Suppressor macrophage (primary cell): ENCODE measurements at regions not wholly inside any gene's neighbourhood (a gene's known extent, or its start where the extent isn't known, plus 50 kb on each side); places are given as distances from the start of the nearest gene placed in this dataset.
A peak's percentile ranks its signal among the peaks of the same experiment; 100 is the strongest.
"Not testable (repeated sequence)": the region's sequence is repeated elsewhere in the genome, so short reads cannot be mapped to it uniquely, and the experiment has no call there.

Experiments
- DNase-seq, 4 experiments: peaks; one replicate each; pipeline ENCODE4 v3.0.0-alpha.2; 2020 to 2022

DNA sequence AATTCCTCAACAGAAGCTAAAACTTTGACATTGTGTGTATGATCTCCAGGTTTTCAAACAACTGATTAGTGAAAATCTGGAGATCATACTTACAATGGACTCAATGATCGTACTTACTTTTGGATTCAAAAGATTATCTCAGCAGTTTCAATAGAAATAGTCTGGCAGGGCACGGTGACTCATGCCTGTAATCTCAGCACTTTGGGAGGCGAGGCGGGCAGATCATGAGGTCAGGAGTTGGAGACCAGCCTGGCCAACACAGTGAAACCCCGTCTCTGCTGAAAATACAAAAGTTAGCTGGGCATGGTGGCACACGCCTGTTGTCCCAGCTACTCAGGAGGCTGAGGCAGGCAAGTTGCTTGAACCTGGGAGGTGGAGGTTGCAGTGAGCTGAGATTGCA is 161.3 kb upstream of the MSX2 start:
- peak in 2 of 4 experiments; percentile 4 to 6 for DNase-seq

DNA sequence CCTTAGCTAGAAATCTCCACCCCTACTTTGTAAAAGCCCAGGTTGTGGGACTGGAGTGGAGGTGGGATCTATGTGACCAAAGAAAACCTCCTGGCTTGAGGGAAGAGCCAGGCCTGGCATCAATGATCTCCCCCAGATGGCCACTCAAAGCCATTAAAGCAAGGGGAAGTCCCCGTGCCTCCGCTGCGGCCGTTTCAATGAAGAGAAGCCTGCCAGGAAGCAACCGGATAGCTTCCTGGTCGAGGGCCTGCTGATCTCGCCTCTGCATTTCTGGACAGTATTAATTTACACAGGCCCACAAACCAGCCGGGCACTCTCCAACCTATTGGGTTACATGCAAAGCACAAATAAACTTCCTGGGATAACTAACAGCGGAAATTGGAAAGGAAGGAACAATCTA is 160.5 kb upstream of the MSX2 start:
- DNase-seq: no peak

DNA sequence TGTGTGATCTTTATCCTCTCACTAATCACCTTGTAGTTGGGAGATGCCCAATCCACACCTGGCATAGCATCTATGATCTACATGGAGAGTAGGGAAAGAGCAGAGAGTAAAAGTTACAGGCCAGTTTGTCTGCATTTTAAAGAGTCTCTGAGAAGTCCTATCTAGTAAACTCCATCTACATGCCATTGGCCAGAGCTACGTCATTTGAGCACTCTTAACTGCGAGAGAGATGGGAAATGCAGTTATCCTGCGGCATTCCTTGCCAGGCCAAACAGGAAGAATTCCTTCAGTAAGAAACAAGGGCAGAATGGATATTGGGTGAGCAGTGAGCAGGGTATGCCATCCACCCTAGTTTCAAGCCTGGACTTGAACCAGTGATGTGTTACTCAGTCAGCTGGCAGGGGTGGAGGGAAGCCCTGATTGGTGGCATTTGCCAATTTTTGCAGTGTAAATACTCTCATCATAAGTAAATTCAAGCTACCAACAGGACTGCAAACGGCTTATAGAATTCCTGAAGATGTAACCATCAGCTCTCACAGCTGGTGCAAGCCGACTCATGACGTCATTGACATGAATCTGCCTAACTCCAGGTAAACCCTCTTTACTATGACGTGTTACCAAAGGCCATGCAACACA is 156.8 kb upstream of the MSX2 start:
- no peak for DNase-seq

DNA sequence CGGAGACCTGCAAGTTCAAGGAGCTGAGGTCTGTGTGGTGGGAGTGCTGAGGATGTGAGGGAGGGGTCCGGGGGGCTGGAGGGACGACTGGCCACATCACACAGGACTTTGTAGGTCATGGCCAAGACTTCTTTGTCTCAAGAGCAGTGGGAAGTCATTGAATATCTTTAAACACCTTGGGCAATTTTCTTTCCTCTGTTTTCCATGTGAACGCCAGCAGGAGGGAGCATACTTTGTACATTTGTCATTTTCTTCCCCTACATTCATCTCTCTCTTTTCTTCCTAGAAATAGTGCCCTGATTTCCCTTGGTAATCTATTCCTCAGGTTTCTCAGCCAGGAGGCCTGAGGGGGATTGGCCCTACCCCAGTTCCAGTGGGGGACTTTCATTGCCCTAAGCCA is 153.7 kb upstream of the MSX2 start:
- no peak for DNase-seq

DNA sequence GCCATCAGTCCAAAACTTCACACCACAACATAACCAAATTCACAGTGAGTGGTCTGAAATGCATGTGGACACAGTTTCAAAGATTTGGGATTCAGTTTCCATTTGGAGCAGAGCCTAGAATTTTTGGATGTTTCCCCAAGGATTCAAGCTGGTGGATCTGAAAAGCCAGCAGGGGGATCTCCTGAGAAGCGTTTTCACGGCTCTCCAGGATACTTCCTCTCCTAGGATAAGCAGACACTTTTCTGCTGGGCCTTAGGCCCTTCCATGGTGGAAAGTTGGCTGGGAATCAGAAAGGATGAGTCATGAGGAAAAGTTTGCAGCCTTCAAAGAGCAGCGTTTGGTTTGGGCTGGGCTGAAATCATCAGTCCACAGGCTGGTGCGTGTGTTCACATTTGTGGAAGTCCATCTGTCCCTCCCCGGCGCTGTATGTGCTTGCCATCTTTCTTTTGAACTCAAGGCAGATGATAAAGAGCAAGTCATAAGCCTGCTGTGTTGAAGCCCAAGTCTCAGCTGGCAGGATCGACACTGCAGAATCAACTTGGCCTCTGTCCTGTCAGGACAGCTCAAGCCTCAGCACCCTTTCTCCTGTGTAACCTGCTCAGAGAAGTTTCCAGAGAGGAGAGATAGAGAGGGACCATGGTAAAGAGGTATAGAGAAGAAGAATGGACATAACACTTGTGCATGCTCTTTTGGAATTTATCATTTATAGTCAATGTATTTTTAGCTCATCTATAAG is 152.6 kb upstream of the MSX2 start:
- DNase-seq: no peak

DNA sequence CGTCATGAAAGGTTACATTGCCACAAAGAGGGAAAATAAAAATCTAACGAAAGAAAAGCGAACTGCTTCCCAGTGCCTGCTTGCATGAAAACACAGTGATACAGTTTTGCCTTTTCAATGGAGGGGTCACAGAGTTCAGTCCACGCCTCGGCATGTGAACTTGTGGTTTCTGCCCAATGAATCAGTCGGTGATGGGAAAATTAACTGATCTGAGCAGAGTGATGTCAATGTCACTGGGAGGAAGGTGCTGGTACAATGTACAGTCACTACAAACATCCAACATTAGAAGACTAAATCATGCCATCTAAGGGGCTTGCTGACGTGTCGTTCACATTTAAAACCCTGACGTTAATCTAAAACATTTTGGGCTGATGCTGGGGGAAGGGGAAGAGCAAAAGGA is 151.8 kb upstream of the MSX2 start:
- no peak for DNase-seq

DNA sequence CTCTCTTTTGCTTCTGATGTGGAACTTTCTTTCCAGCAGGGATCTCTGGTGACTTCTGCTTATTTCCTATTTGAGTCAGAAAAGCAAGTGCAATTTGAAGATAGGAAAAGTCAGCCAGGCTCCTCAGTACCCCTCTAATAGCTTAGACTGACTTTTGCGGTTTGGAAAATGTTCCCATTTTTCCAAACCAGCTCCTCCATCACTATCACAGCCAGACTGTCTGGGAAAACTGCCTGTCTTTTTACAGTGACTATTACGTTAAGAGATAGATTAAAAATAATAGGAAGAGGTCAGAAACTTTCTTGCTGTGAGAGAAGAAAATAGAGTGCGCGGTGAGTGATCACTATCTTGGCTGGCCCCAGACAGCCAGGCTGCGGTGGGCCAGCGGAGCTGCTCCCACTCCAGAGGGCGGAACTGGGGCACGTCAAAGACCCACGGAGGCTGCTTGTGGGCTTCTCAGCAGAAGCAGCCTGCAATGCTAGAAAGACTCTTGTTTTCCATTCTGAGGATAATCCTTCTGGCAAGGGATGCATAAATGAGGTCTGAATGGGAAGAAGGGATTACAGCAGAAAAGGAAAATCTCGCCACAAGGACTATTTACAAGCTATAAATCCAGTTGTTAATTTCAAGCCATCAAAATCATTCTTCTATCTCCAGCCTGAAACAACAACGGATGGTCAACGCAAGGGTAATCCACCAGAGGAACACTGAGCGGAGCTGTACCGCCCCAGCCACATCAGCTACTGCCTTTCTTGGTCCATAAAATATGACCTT is 151.0 kb upstream of the MSX2 start:
- no peak for DNase-seq

DNA sequence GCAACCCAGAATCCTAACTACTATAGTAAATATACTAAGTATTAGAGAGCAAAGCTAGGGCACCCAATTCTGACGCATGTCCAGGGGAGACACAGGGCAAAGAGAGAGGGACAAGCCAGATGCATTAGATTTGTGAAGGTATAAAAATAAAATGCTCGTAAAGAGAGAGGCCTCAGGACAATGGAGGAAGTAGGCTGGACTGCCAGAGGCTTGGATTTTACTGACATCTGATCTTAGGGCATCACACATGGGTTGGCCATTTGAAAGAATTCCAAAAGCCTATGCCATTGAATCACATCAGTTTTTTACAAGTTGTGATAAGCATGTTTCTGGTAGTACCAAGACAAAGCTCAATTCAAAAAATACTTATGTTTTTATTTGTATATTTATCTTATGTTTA is 149.3 kb upstream of the MSX2 start:
- no peak for DNase-seq

DNA sequence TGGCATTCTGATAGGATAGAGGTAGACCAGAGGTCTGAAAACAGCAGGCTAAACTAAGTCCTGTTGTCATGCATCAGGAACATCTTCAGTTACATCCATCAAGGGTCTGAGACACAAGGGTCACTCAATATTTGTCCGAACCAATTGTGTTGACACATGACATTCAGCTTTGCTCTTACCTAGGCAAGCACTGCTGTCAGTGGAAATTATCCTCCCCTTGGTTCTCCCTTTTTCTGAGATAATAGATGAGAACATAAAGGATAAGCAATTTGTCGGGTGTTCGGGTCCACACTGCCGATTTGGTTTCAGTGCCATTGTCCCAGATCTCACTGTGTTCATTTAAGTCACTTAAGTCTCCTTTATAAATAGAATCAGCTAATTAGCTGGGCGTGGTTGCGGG is 148.3 kb upstream of the MSX2 start:
- no peak for DNase-seq

DNA sequence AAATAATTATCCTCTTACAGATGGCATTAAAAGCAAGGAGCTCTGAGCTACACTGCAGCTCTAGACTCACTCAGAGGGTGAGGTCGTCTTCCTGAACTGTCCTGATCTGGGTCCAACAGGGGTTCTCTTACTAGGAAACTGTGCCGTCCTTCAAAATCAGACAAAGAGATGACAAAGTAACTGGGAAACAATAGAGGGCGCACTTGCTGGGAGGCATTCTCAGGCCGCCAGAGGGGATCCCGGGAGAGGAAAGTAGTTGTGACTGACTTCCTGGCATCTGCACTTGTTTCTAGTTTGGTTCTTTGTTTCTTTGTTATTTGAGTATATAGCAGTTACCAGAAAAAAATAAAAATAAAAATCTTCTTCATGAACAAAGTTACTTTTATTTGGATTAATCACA is 142.9 kb upstream of the MSX2 start:
- DNase-seq: peak; percentile 16 to 48 (median 28)

DNA sequence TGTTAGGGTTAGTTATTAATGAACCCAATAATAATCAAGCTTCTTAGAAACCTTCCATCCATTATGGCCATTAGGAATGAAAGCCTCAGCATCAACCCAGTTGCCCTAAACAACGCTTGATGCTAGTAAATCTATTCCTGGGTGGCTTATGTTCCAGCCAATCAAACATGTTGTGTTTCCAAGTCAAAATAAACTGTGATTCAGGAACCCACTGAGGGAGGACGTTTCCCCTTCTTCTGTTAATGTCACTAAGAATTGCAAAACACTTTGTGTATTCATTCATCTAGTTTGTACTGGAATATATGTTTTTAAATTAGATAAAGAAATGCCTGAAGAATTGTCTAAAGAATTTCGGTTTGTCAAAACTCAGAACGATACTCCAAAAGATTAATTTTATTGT is 142.5 kb upstream of the MSX2 start:
- no peak for DNase-seq

DNA sequence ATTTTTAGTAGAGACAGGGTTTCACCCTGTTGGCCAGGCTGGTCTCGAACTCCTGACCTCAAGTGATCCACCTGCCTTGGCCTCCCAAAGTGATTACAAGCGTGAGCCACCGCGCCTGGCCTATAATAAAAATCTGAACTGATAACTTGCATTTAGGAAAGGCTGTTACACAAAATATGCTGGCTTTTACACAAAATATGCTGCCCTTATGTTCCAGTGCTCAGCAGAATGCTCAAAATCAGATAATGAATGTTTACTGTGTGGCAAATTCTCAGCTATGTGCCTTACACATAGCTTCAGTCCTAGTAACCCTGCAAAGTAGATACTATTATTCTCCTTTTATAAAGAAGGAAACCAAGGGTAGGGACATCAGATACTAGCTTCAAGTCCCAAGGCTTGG is 141.3 kb upstream of the MSX2 start:
- DNase-seq: no peak

DNA sequence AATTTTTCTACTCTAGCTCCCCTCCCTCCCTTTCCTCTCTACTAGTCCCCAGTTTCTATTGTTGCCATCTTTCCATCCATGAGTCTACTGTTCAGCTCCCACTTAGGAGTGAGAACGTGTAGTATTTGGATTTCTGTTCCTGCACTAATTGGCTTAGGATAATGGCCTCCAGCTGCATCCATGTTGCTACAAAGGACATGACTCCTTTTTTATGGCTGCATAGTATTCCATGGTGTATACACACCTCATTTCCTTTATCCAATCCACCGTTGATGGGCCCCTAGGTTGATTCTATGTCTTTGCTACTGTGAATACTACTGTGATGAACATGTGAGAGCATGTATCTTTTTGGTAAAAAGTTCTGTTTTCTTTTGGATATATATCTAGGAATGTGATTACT is 138.9 kb upstream of the MSX2 start:
- no peak for DNase-seq

DNA sequence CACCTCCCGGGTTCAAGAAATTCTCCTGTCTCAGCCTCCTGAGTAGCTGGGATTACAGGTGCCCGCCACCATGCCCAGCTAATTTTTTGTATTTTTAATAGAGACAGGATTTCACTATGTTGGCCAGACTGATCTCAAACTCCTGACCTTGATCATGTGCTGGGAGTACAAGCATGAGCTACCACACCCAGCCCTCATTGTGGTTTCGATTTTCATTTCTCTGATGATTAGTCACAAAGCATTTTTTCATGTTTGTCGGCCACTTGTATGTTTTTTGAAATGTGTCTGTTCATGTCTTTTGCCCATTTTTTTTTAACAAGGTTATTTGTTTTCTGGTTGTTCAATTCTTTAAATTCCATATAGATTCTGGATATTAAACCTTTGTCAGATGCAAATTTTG is 138.2 kb upstream of the MSX2 start:
- DNase-seq: not testable (repeated sequence)

DNA sequence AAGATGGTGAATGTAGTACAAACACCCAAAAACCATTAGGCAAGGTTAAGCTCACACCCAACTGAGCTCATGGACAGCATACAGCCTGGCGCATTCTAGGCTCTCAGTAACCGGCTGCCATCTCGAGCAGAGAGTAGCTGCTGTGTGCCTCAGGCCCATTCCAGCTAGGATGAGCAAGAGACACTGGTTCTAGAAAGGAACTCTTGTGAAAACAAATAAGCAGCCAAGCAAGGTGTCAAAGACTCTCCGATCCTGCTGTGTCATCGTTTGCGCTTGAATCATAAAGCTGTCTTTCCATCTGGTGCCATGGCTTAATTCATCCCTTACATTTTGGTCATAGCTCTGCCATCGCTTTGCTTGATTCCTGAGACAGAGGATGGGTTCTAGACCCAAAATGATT is 135.4 kb upstream of the MSX2 start:
- no peak for DNase-seq

DNA sequence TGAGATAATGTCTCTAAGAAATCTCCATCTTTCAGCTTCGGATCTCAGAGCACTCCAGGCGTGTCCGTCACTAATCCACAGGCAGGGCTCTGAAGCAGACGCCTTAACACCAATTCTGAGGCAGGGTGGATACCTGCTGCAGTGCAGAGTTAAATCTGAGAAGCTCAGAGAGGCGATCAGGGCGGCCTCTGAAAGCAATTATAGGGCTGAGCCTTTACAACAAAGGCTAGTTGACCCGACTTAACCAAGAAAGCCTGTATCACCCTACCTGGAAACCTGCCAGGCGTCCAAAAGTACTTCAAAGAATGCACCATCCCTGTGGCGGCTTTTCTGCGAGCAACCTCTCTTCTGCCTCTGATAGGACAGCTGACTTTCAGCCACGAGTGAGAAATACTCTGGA is 134.8 kb upstream of the MSX2 start:
- no peak for DNase-seq

DNA sequence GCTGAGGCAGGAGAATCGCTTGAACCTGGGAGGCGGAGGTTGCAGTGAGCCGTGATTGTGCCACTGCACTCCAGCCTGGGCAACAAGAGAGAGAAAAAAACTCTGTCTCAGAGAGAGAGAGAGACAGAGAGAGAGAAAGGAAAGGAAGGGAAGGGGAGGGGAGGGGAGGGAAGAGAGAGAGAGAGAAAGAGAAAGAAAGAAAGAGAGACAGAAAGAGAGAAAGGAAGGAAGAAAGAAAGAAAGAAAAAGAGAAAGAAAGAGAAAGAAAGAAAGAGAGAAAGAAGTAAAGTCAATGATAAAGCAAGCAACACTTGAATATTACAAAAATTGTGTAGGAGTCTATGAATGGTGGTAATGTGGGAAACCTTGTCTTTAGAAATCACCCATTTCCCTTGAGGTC is 133.6 kb upstream of the MSX2 start:
- no peak for DNase-seq

DNA sequence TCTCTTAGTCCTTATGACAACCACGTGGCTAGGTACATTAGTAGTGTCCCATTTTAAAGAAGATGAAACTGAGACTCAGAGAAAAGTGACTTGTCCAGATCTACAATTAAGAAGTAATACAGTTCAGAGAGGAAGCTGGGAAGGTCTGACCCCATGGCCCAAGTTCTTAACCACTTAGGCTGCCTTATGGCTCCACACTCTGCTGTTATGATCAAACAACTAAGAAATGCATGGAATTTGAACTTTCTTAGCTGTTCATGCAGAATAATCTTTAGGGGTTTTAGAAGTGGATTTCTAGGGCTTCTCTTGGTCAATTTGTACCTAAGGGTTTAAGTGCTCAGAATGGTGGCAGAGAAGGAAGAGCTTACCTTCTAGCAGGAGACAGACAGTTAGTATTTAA is 128.0 kb upstream of the MSX2 start:
- no peak for DNase-seq

DNA sequence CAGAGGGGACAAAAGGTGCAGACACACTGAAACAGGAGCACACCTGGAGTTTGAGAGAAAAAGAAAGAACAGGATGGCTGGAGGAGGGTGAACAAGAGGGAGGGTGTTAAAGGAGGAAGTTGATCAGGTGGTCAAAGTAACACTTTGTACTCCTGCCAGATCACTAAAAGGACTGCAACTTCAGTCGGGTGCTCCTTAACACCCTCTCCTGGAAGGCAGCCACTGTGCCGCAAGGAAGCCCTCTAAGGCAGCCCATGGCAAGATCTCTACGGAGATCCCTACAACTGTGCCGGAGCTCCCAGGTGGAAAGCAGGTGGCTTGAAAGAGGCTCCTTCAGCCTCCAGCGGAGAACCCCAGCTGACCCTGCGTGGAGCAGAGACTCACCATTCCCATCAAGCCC is 124.4 kb upstream of the MSX2 start:
- DNase-seq: peak in 1 of 4 experiments; percentile 11

DNA sequence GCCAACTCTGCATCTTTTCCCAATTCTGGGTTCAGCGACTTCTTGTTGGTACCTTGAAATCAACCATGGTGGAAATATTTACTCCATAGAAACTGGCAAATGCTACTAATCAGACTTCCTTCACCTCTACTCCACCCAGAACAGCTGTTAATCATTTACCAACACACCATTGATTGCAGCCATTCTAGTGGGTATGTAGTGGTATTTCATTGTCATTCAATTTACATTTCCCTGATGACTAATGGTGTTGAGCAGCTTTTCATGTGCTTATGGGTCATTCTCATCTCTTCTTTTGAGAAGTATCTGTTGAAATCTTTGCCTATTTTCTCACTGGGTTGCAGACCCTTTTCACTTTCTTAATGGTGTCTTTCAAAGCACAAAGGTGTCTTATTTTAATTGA is 122.4 kb upstream of the MSX2 start:
- peak; percentile 16 to 61 (median 34) for DNase-seq

DNA sequence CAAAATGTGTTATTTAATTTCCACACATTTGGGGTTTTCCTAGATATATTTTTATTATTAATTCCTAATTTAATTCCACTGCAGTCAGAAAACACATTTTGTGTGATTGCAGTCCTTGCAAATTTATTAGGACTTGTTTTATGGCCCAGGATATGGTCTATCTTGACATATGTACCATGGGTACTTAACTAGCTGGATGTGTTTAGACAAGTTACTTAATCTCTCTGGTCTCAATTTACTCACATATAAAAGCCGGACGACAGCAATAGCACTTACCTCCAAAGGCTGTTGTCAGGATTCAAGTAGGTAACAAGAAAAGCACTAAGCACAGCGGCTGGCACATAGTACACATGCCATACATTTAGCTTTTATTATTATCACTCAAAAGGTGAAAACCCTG is 118.2 kb upstream of the MSX2 start:
- no peak for DNase-seq

DNA sequence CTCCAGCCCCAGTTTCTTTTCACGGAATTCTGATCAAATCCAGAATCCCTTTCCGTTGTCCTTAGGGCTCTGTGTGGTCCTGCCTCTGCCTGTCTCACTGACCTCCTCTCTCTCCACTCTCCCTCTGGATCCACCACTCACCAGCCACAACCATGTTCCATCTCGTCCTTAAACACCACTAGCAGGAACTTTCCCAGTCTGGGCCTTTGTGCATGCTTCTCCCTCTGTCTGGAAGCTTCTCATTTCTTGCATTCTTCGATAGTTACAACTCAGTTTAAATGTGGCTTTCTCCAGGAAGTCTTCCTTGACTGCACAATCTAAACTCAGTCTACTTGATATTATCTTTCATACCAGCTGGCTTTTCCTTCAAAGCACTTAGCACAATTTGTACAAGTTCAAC is 117.7 kb upstream of the MSX2 start:
- no peak for DNase-seq

DNA sequence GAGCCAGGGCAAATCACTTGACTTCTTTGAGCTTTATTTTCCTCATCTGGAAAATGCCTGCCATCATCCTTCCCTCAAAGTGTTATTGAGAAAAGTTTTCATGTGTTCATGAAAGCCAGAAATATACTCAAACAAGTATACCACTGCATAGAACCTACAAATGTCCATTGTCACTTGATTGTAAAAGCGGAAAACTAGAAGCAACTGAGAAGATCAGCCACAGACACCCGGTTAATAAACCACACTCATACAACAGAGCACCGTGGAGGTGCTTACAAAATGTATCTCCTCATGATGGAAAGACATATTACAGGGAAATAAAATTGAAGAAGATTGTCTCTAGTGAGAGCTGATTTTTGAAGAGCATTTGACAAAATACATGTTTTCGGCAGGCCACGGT is 117.2 kb upstream of the MSX2 start:
- DNase-seq: no peak

DNA sequence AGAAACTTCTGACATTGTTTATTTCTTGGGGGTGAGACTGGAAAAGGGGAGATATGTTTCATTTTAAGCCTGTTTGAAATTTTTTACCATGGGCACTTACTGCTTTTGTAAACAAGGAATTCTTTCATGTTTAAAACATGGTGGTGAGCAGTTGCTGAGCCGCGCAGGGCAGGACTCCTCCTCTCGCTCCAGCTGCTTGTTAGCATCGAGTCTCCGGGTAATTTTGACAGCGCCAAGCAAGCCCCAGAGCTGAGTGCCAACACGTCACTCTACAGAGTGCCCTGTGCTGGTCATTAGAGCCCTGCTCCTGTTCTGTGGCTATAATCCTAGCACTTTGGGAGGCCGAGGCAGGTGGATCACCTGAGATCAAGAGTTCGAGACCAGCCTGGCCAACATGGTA is 116.5 kb upstream of the MSX2 start:
- DNase-seq: no peak
